LoVo (cell line): ENCODE measurements at regions not wholly inside any gene's neighbourhood (a gene's known extent, or its start where the extent isn't known, plus 50 kb on each side); places are given as distances from the start of the nearest gene placed in this dataset.

Experiments
- DNase-seq: peaks from one replicate; pipeline ENCODE4 v3.0.0-alpha.2; 2016; ENCODE audit warnings: low spot score

GRCh38 chr2:10520154-10520553, 72.0 kb upstream of the ODC1 start:
- DNase-seq: no peak

- DNase-seq: no peak
Measured at GRCh38 chr2:10519394-10519740, 71.2 kb upstream of the ODC1 start.

DNA sequence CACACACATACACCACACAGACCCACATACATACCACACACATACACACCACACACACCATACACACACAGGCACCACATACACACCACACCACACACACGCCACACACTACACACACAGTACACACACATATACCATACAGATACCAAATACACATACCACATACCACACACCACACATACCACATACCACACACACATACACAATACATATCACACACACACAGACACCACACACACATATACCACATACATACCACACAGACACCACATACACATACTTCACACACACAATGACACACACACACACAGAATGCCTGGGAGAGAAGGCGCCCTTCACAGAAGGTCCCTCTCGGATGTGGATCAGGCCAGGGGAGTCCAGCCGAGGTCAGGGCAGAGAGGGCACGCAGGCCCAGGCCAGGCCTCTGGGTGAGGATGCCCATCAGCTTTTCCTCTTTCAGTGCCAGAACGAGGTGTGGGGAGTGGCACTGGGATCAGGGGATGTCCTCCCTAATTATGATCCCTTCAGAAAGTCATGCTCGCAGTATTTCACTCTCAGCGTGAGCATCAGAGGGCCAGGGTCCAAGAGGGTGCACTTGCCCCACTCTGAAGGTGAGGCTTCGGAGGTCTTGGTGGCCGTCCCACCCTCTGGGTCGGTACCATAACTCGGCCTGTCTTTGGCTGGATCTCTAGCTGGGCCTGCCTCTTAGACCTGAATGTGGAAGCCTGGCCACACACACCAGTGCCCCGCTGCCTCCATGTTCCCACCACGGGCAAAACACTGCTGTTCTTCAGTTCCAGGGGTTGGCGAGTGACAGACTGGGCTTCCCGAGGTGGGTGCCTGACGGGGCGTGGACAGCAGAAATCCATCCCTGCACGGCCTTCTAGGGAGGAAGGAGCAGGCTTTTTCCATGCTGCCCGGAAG, 70.6 kb upstream of the ODC1 start:
- no peak for DNase-seq

DNA sequence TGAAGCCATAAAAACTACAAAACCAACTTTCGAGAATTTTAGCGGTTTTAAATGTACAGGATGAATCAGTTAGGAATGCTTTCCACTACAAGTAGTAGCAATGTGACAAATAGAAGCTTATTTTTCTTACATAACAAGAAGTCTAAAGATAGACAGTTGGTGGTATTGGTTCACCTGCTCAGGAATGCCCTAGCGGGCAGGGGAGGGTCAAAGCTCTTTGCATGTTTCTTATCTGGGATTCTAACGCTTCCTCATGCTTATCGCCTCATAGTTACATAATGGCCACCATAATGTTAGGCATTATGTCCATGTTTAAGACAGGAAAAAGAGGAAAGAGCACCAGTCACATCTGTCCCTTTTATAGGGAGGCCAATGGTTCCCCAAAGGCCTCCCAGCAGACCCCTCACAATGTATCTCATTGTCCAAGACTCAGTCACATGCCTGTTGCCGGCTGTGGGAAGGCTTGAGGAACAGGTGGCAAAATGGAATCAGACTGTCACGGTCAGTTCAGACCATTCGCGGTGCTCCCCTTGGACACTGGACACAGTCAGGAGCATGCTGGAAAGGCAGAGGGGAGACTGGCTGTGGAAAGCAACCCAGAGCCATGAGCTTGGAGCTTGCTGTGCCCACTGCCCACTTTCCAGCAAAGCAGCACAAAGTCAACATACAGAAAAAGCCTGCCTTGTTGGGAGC, 69.4 kb upstream of the ODC1 start:
- DNase-seq: no peak

- DNase-seq: no peak
Measured at GRCh38 chr2:10515887-10516286, 67.8 kb upstream of the ODC1 start.

DNA sequence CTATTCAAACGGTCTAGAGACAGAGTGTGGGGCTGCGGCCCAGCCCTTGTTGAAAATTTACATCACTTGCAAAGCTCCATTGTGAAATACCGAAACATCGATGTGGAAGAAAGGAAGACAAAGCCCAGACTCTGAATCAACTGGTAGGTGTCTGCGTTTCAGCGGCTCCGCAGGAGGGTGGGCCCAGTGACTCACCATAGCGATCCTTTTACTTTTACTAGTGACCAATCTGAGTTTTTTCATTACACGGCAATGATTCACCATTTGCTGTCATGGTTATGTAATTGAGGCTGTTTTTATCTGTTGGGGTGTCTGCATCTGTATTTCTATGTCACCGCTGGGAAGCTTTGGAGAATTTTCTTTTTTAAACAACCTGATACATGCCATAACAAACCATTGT, 66.6 kb upstream of the ODC1 start:
- DNase-seq: peak; percentile 66

DNA sequence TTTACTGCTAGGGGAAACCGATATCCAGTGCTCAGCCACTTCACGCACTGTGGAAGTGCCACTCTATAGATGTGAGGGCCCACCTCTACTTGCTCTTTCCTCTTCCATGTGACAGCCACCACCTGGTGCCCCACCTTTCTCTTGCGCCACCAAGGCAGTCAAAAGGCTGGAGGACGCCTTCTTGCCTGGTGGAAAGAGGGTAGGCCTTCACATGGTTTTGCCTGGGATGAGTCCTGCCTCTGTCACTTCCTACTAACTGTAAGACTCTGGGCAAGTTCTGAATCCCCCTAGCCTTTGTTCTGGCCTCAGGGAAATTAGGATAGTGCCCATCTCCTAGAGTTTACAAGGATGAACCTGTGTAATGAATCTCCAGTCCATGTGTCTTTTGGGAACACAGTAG, 66.1 kb upstream of the ODC1 start:
- no peak for DNase-seq

DNA sequence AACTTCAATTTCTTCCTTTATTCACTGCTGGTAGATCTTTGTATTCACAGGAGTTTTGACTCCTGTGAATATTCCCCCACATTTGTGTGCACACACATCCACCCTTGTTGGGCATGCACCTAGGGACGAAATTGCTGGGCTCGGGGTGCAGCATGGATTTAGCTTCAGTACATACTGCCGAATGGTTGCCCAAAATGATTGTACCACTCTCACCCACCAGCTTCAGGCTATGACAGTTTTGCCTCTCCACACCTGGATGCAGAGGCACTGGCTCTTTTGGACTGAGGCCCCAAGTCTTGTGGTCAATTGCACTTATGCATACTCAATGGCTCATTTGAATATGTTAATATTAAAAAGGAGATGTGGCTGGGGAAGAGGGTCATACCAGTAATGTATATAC, 65.1 kb upstream of the ODC1 start:
- no peak for DNase-seq

GRCh38 chr2:10508038-10508437, 59.9 kb upstream of the ODC1 start:
- no peak for DNase-seq

DNA sequence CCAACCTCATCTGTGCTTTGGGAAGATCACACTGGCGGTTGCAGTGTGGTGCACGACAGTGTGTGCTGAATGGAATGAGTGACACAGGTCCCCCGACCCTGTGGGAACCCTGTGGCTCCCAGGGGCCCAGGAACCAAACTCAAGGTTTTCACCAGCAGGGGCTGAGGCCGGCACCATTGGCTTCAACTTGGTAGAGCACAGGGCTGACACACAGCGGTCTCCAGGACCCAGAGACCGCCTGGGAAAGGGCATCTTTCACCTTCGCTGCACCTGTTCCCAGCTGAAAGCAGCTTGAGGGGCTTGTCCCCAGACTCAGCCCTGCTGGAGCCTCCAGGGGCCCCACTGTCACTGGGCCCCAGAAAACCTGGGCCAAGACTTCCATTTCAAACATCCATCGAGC, 59.0 kb upstream of the ODC1 start:
- DNase-seq: no peak

DNA sequence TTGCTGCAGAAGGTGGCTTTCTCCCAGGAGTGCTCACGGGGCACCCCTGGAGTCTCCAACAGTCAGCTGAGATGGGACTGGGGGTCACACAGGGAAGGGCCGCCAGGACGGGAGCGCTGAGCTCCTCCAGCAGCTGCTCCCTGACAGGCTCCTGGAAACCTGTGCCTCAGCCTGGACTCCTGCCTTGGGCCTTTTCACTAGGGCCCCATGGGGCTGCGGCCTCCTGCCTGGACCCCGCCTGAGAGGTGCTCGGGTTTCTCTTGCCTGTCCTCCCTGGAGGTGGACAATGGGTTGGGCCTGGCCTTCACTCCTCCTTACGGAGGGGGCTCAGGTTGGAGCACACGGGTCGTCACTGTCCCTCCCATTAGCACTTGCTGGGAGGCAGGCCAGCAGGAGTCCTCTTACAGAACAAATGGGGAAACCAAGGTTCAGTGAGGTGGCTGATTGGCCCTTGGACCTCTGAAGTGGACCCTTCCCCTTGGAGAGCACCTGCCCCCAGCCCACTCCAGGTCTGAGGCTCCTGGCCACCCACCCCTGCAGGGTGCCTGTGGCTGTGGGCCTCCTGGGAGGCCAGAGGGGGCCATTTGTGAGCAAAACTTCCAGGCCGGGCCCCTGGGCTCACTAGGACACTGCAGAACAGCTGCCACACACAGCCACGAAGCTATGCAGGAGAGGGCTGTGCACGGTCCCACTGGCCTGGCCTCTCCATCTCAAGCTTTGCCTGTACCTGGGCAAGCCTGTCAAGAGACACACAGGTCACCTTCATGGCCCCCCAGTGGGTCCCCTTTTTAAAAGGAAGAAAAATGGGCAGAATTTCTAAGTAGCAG, 57.1 kb upstream of the ODC1 start:
- DNase-seq: no peak

DNA sequence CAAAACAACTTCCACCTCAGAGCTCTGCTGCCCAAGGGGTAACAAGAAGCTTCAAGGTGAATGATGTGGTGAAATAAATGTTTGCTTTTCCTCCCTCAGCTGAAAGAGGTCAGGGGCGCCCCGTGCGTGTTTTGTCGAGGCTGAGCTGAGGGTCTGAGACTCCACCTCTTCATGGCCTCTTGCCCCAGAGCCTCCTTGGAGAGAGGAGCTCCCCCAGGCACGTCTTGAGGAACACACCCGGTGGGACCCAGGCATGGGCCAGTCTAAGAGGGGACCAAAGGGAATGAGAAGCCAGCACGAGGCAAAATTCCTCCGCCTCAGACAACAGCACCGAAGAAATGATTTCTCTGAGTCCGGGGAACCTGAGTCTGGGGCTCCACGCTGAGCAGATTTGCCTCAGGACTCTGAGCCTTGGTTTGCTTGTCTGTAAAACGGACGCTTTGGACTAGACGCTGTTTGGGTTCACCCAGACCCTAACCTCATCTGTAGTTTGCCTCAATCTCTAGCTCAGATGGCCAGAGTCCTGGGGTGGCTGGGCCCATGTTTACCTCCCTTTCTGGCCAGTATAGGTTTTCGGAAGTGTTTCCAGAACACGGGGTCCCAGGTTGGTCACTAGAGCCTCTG, 56.4 kb upstream of the ODC1 start:
- no peak for DNase-seq

DNA sequence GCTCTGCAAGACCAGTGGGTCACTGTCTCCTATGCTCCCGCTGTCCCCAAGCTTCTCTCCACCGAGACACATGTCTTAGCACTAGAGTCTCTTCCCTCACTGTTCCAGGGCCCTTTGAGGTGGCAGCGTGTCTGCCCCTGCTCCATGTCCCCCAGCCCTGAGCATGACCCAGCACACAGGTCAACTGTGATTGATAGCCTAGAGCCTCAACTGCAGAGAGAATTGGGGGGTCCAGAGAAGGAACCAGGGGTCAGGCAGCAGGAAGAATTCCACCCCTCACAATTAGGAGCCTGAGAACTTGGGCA, 54.6 kb upstream of the ODC1 start:
- no peak for DNase-seq

GRCh38 chr2:10501980-10502802, 54.1 kb upstream of the ODC1 start:
- DNase-seq: no peak

GRCh38 chr2:10501451-10501961, 53.4 kb upstream of the ODC1 start:
- DNase-seq: no peak

- DNase-seq: no peak
Measured at GRCh38 chr2:10500601-10501361, 52.7 kb upstream of the ODC1 start.

GRCh38 chr2:10499911-10500521, 51.9 kb upstream of the ODC1 start:
- DNase-seq: no peak

- no peak for DNase-seq
Measured at GRCh38 chr2:10499275-10499907, 51.3 kb upstream of the ODC1 start.

GRCh38 chr2:10498525-10499274, 50.6 kb upstream of the ODC1 start:
- DNase-seq: no peak
